IgD-negative memory B cell (primary cell): ENCODE measurements at regions not wholly inside any gene's neighbourhood (a gene's known extent, or its start where the extent isn't known, plus 50 kb on each side); places are given as distances from the start of the nearest gene placed in this dataset.

Experiments used
- H3K27ac Mint-ChIP-seq, 3 donors: one replicate each; pipeline ENCODE4 v1.8.0; 2020 to 2022; ENCODE audit warnings: mild to moderate bottlenecking in 3 of 3, mixed read lengths in 3 of 3, moderate library complexity in 1 of 3
- H3K27me3 Mint-ChIP-seq: one replicate; pipeline ENCODE4 v1.8.0; 2021; ENCODE audit warnings: mixed read lengths
- H3K36me3 Mint-ChIP-seq: one replicate; pipeline ENCODE4 v1.8.0; 2020; ENCODE audit warnings: mild to moderate bottlenecking, mixed read lengths
- H3K4me1 Mint-ChIP-seq, 3 donors: one replicate each; pipeline ENCODE4 v1.8.0; 2020 to 2022; ENCODE audit warnings: mixed read lengths in 3 of 3, mild to moderate bottlenecking in 1 of 3
- H3K4me3 Mint-ChIP-seq, 4 donors: one replicate each; pipeline ENCODE4 v1.8.0; 2020 to 2022; ENCODE audit warnings: mild to moderate bottlenecking in 4 of 4, mixed read lengths in 4 of 4, moderate library complexity in 3 of 4
- H3K9me3 Mint-ChIP-seq, 3 donors: one replicate each; pipeline ENCODE4 v1.8.0; 2020 to 2021; ENCODE audit warnings: mixed read lengths in 3 of 3, mild to moderate bottlenecking in 1 of 3

GRCh38 chr2:195606179-195606578 lies 50.8 kb upstream of the SLC39A10 start:
- H3K4me1 Mint-ChIP-seq: peaks cover 26 to 48% (median 42%) of the 10 kb centered on the region in 3 donors
- no peaks in the 10 kb centered on the region for H3K27me3 Mint-ChIP-seq
- peaks cover 14% of the 10 kb centered on the region for H3K36me3 Mint-ChIP-seq
- no peaks in the 10 kb centered on the region for H3K9me3 Mint-ChIP-seq
- no peak overlapping the region for H3K4me3 Mint-ChIP-seq
- H3K27ac Mint-ChIP-seq: no peak overlapping the region

- H3K4me3 Mint-ChIP-seq: peak overlapping the region in 3 of 4 donors; percentile 36 to 81 (median 74)
- peaks cover 20 to 42% (median 29%) of the 10 kb centered on the region in 3 donors for H3K4me1 Mint-ChIP-seq
- H3K9me3 Mint-ChIP-seq: no peaks in the 10 kb centered on the region
- no peaks in the 10 kb centered on the region for H3K27me3 Mint-ChIP-seq
- no peak overlapping the region for H3K27ac Mint-ChIP-seq
- peaks cover 12% of the 10 kb centered on the region for H3K36me3 Mint-ChIP-seq
Observed at GRCh38 chr2:195604706-195605105, 52.3 kb upstream of the SLC39A10 start.

- H3K27me3 Mint-ChIP-seq: no peaks in the 10 kb centered on the region
- H3K27ac Mint-ChIP-seq: no peak overlapping the region
- H3K4me1 Mint-ChIP-seq: peaks cover 18 to 35% (median 22%) of the 10 kb centered on the region in 3 donors
- H3K36me3 Mint-ChIP-seq: peaks cover 12% of the 10 kb centered on the region
- H3K9me3 Mint-ChIP-seq: no peaks in the 10 kb centered on the region
- H3K4me3 Mint-ChIP-seq: peak overlapping the region in 1 of 4 donors; percentile 32
Observed at GRCh38 chr2:195603998-195604397, 53.0 kb upstream of the SLC39A10 start.

- H3K27ac Mint-ChIP-seq: no peak overlapping the region
- H3K9me3 Mint-ChIP-seq: no peaks in the 10 kb centered on the region
- no peaks in the 10 kb centered on the region for H3K27me3 Mint-ChIP-seq
- H3K36me3 Mint-ChIP-seq: peaks cover 13% of the 10 kb centered on the region
- no peak overlapping the region for H3K4me3 Mint-ChIP-seq
- peaks cover 16 to 30% (median 20%) of the 10 kb centered on the region in 3 donors for H3K4me1 Mint-ChIP-seq
Observed at GRCh38 chr2:195603408-195603807, 53.6 kb upstream of the SLC39A10 start.

- Mint-ChIP-seq H3K27me3 (no peaks in the 10 kb centered on the region), H3K4me3 (no peak overlapping the region), H3K4me1 (peaks cover 16 to 30% (median 20%) of the 10 kb centered on the region in 3 donors), H3K27ac (no peak overlapping the region), H3K36me3 (peaks cover 13% of the 10 kb centered on the region), H3K9me3 (no peaks in the 10 kb centered on the region)
Observed at GRCh38 chr2:195602687-195603086, 54.3 kb upstream of the SLC39A10 start.

- H3K4me3 Mint-ChIP-seq: no peak overlapping the region
- no peaks in the 10 kb centered on the region for H3K9me3 Mint-ChIP-seq
- H3K27ac Mint-ChIP-seq: no peak overlapping the region
Observed at GRCh38 chr2:195601361-195601760, 55.7 kb upstream of the SLC39A10 start.

GRCh38 chr2:195600778-195601177 lies 56.2 kb upstream of the SLC39A10 start:
- Mint-ChIP-seq H3K9me3 (no peaks in the 10 kb centered on the region), H3K4me3 (no peak overlapping the region), H3K36me3 (peaks cover 11% of the 10 kb centered on the region), H3K27me3 (no peaks in the 10 kb centered on the region), H3K4me1 (peaks cover 18 to 38% (median 25%) of the 10 kb centered on the region in 3 donors), H3K27ac (no peak overlapping the region)

More at GRCh38 chr2:195601361-195601760, 55.7 kb upstream of the SLC39A10 start:
- no peaks in the 10 kb centered on the region for H3K27me3 Mint-ChIP-seq
- peaks cover 12% of the 10 kb centered on the region for H3K36me3 Mint-ChIP-seq
- H3K4me1 Mint-ChIP-seq: peaks cover 17 to 36% (median 21%) of the 10 kb centered on the region in 3 donors

GRCh38 chr2:195596840-195597239 lies 60.2 kb upstream of the SLC39A10 start:
- H3K9me3 Mint-ChIP-seq: peaks cover 0 to 2% (median 0%) of the 10 kb centered on the region in 3 donors
- H3K4me3 Mint-ChIP-seq: no peak overlapping the region
- no peaks in the 10 kb centered on the region for H3K27me3 Mint-ChIP-seq
- no peak overlapping the region for H3K27ac Mint-ChIP-seq
- H3K36me3 Mint-ChIP-seq: peaks cover 2% of the 10 kb centered on the region
- H3K4me1 Mint-ChIP-seq: peaks cover 12 to 37% (median 32%) of the 10 kb centered on the region in 3 donors

- Mint-ChIP-seq H3K27me3 (no peaks in the 10 kb centered on the region), H3K27ac (peak overlapping the region in 1 of 3 donors; percentile 81), H3K9me3 (peaks cover 0 to 2% (median 0%) of the 10 kb centered on the region in 3 donors), H3K4me1 (peaks cover 12 to 32% (median 30%) of the 10 kb centered on the region in 3 donors), H3K4me3 (peak overlapping the region in 2 of 4 donors; percentile 51 to 84), H3K36me3 (peaks cover 2% of the 10 kb centered on the region)
Observed at GRCh38 chr2:195595825-195596224, 61.2 kb upstream of the SLC39A10 start.

GRCh38 chr2:195594919-195595694 lies 61.9 kb upstream of the SLC39A10 start:
- Mint-ChIP-seq H3K9me3 (peaks cover 0 to 2% (median 0%) of the 10 kb centered on the region in 3 donors), H3K36me3 (peaks cover 2% of the 10 kb centered on the region), H3K27me3 (no peaks in the 10 kb centered on the region), H3K4me3 (peak overlapping the region in 2 of 4 donors; percentile 29 to 84), H3K4me1 (peaks cover 12 to 31% (median 30%) of the 10 kb centered on the region in 3 donors), H3K27ac (peak overlapping the region in 1 of 3 donors; percentile 81)

GRCh38 chr2:195594248-195594647 lies 62.8 kb upstream of the SLC39A10 start:
- peaks cover 4% of the 10 kb centered on the region for H3K36me3 Mint-ChIP-seq
- peaks cover 0 to 2% (median 0%) of the 10 kb centered on the region in 3 donors for H3K9me3 Mint-ChIP-seq
- H3K27ac Mint-ChIP-seq: no peak overlapping the region
- peaks cover 13 to 36% (median 28%) of the 10 kb centered on the region in 3 donors for H3K4me1 Mint-ChIP-seq
- H3K27me3 Mint-ChIP-seq: no peaks in the 10 kb centered on the region
- H3K4me3 Mint-ChIP-seq: peak overlapping the region in 1 of 4 donors; percentile 49

GRCh38 chr2:195592105-195592504 lies 64.9 kb upstream of the SLC39A10 start:
- Mint-ChIP-seq H3K4me1 (peaks cover 13 to 36% (median 28%) of the 10 kb centered on the region in 3 donors), H3K36me3 (peaks cover 3% of the 10 kb centered on the region), H3K9me3 (peaks cover 0 to 2% (median 0%) of the 10 kb centered on the region in 3 donors), H3K4me3 (no peak overlapping the region), H3K27me3 (no peaks in the 10 kb centered on the region), H3K27ac (no peak overlapping the region)

GRCh38 chr2:195590861-195591205 lies 66.2 kb upstream of the SLC39A10 start:
- Mint-ChIP-seq H3K9me3 (peaks cover 0 to 2% (median 0%) of the 10 kb centered on the region in 3 donors), H3K27me3 (no peaks in the 10 kb centered on the region), H3K4me3 (no peak overlapping the region), H3K36me3 (peaks cover 3% of the 10 kb centered on the region), H3K27ac (no peak overlapping the region), H3K4me1 (peaks cover 13 to 26% (median 20%) of the 10 kb centered on the region in 3 donors)

GRCh38 chr2:195590199-195590860 lies 66.7 kb upstream of the SLC39A10 start:
- Mint-ChIP-seq H3K27me3 (no peaks in the 10 kb centered on the region), H3K27ac (peak overlapping the region in 1 of 3 donors; percentile 4), H3K9me3 (peaks cover 0 to 2% (median 0%) of the 10 kb centered on the region in 3 donors), H3K4me3 (no peak overlapping the region), H3K36me3 (peaks cover 3% of the 10 kb centered on the region), H3K4me1 (peaks cover 9 to 21% (median 15%) of the 10 kb centered on the region in 3 donors)

GRCh38 chr2:195587966-195588365 lies 69.1 kb upstream of the SLC39A10 start:
- no peaks in the 10 kb centered on the region for H3K27me3 Mint-ChIP-seq
- H3K4me1 Mint-ChIP-seq: peaks cover under 1 to 6% (median 2%) of the 10 kb centered on the region in 3 donors
- no peak overlapping the region for H3K27ac Mint-ChIP-seq
- peaks cover 3% of the 10 kb centered on the region for H3K36me3 Mint-ChIP-seq
- no peak overlapping the region for H3K4me3 Mint-ChIP-seq
- H3K9me3 Mint-ChIP-seq: no peaks in the 10 kb centered on the region
